ENCODE measurements at regions not wholly inside any gene's neighbourhood (a gene's known extent, or its start where the extent isn't known, plus 50 kb on each side); places are given as distances from the start of the nearest gene placed in this dataset.

DNA sequence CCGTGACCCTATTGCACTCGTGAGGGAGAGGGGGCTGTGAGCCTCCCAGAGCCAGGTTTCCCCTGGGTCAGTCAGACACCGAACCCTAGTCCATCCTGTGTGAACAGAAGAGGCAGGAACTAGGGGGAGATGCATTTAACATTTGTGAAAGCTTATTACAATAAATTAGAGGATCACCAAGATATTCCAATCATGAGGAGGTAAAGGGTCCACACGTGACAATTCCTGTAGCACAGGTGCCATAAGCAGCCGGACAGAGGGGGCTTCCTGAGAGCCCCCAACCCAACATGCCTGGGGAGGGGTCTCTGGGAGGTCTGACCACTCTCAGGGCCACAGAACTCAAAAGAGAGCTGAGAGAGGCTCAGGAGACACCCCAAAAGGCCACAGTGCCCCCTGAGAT lies 93.3 kb downstream of the KCNF1 start:
- TF ChIP-seq CTCF (conservative IDR thresholded peaks at IDR 0.05; ENCODE audit: low read depth, low read length) (no peak), EZH2 (IDR thresholded peaks at IDR 0.05; ENCODE audit: borderline replicate concordance, low read depth, low read length, poor library complexity, severe bottlenecking) (no peak)
